ENCODE measurements at regions not wholly inside any gene's neighbourhood (a gene's known extent, or its start where the extent isn't known, plus 50 kb on each side); places are given as distances from the start of the nearest gene placed in this dataset.

DNA sequence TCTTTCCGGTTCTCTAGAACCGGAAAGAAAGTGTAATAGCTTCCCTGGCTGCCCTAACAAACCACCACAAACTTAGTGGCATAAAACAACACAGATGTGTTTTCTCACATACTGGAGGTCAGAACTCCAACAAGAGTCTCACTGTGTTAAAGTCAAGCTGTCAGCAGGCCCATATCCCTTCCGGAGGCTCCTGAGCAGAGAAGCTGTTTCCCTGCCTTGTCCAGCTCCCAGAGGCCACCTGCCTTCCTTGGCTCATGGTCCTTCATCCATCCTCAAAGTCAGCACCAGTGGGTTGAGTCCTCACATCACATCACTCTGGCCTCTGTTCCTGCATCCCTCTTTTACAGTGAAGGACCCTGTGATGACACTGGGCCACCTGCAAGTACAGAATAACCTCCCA, 49.8 kb upstream of the HMX1 start:
- intact Hi-C loops (cut with DNase I, micrococcal nuclease) = loop anchor here in 1 of 2 experiments (5.0 kb wide), 1 partner anchor 679 kb away; no protein-coding TSS in a partner anchor
- peaks cover 5% of the 10 kb centered on the region for H3K4me1 ChIP-seq (ENCODE audit: insufficient read depth, low read length)
- ATAC-seq (ENCODE audit: poor library complexity) = no peak
- Mint-ChIP-seq H3K27ac (no peak overlapping the region), H3K4me1 (ENCODE audit: low read depth) (no peaks in the 10 kb centered on the region), H3K4me3 (no peak overlapping the region), H3K36me3 (ENCODE audit: low read depth) (no peaks in the 10 kb centered on the region), H3K9me3 (peaks cover 8% of the 10 kb centered on the region), H3K27me3 (peaks cover 23% of the 10 kb centered on the region)
- no peak overlapping the region for H3K27ac ChIP-seq (ENCODE audit: low read depth in 1 of 2, low read length in 2 of 2)
- H3K9me3 ChIP-seq (ENCODE audit: control insufficient read depth in 1 of 2, insufficient read depth in 1 of 2, low read length in 2 of 2) = peaks cover 11 to 19% of the 10 kb centered on the region in 2 experiments
- ChIA-PET POLR2A (no interaction called here), CTCF (no interaction called here)
- H3K36me3 ChIP-seq (ENCODE audit: insufficient read depth, low read length) = no peaks in the 10 kb centered on the region
- TF ChIP-seq, protein P1, sequence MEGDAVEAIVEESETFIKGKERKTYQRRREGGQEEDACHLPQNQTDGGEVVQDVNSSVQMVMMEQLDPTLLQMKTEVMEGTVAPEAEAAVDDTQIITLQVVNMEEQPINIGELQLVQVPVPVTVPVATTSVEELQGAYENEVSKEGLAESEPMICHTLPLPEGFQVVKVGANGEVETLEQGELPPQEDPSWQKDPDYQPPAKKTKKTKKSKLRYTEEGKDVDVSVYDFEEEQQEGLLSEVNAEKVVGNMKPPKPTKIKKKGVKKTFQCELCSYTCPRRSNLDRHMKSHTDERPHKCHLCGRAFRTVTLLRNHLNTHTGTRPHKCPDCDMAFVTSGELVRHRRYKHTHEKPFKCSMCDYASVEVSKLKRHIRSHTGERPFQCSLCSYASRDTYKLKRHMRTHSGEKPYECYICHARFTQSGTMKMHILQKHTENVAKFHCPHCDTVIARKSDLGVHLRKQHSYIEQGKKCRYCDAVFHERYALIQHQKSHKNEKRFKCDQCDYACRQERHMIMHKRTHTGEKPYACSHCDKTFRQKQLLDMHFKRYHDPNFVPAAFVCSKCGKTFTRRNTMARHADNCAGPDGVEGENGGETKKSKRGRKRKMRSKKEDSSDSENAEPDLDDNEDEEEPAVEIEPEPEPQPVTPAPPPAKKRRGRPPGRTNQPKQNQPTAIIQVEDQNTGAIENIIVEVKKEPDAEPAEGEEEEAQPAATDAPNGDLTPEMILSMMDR (IDR thresholded peaks at IDR 0.05) = no peak
- peaks cover 6 to 24% of the 10 kb centered on the region in 2 experiments for H3K27me3 ChIP-seq (ENCODE audit: control insufficient read depth in 1 of 2, insufficient read depth in 2 of 2, low read length in 2 of 2)
- peak in 1 of 14 experiments; percentile 7 for DNase-seq
- H3K4me3 ChIP-seq (ENCODE audit: low read length) = no peak overlapping the region

Measured in CD4-positive, alpha-beta T cell (primary cell).